ENCODE measurements at regions not wholly inside any gene's neighbourhood (a gene's known extent, or its start where the extent isn't known, plus 50 kb on each side); places are given as distances from the start of the nearest gene placed in this dataset.

- Histone ChIP-seq H3K4me1 (ENCODE audit: control insufficient read depth in 1 of 2, insufficient read depth in 2 of 2, low read length in 2 of 2) (no peaks in the 10 kb centered on the region), H2AFZ (ENCODE audit: insufficient read depth, low read depth, low read length, poor library complexity, severe bottlenecking) (no peak overlapping the region), H3K4me3 (replicated peaks in 1 of 3; ENCODE audit: low read depth in 2 of 3, low read length in 3 of 3) (no peak overlapping the region), H3K4me2 (replicated peaks; ENCODE audit: extremely low read depth, low read length, poor library complexity, severe bottlenecking) (no peak overlapping the region), H3K9ac (ENCODE audit: insufficient read depth, low read length, poor library complexity, severe bottlenecking) (no peak overlapping the region), H3K9me3 (replicated peaks in 1 of 2; ENCODE audit: control insufficient read depth in 1 of 2, insufficient read depth in 1 of 2, low read length in 2 of 2) (no peaks in the 10 kb centered on the region), H3K27ac (ENCODE audit: low read depth in 1 of 2, low read length in 2 of 2) (no peak overlapping the region), H3K36me3 (replicated peaks in 1 of 2; ENCODE audit: control insufficient read depth in 1 of 2, insufficient read depth in 2 of 2, low read length in 2 of 2) (no peaks in the 10 kb centered on the region), H4K20me1 (ENCODE audit: insufficient read depth, low read length) (no peaks in the 10 kb centered on the region), H3K79me2 (ENCODE audit: insufficient read depth, low read length) (no peaks in the 10 kb centered on the region), H3K27me3 (ENCODE audit: control insufficient read depth in 2 of 2, insufficient read depth in 2 of 2, low read length in 2 of 2) (no peaks in the 10 kb centered on the region)
- H3K27ac Mint-ChIP-seq, result no peak overlapping the region
- no peak overlapping the region for H3K4me3 Mint-ChIP-seq
- intact Hi-C loops (cut with micrococcal nuclease), result no loop called here
- WGBS (ENCODE audit: insufficient coverage), result 68% methylated on average over 4 of the region's 6 CpGs
- TF ChIP-seq CTCF (IDR thresholded peaks at IDR 0.05), result no peak
- DNase-seq, result no peak
- H3K36me3 Mint-ChIP-seq, result no peaks in the 10 kb centered on the region
- H3K27me3 Mint-ChIP-seq (ENCODE audit: low read depth in 3 of 3), result peaks cover 0 to 4% (median 3%) of the 10 kb centered on the region in 3 donors
- no peaks in the 10 kb centered on the region for H3K4me1 Mint-ChIP-seq
- H3K9me3 Mint-ChIP-seq, result peaks cover 0 to 7% (median 2%) of the 10 kb centered on the region in 7 donors
These were observed 545.6 kb upstream of the WWC1 start for GRCh38 chr5:167745868-167746267.

- no peak overlapping the region for H3K4me2 ChIP-seq (replicated peaks; ENCODE audit: extremely low read depth, low read length, poor library complexity, severe bottlenecking)
- peaks cover 3 to 6% of the 10 kb centered on the region in 2 donors for H3K4me1 ChIP-seq (ENCODE audit: control insufficient read depth in 1 of 2, insufficient read depth in 2 of 2, low read length in 2 of 2)
- no peaks in the 10 kb centered on the region for H3K27me3 ChIP-seq (ENCODE audit: control insufficient read depth in 2 of 2, insufficient read depth in 2 of 2, low read length in 2 of 2)
- no peak for TF ChIP-seq CTCF (IDR thresholded peaks at IDR 0.05)
- intact Hi-C loops (cut with micrococcal nuclease), result no loop called here
- H3K9ac ChIP-seq (ENCODE audit: insufficient read depth, low read length, poor library complexity, severe bottlenecking), result no peak overlapping the region
- peaks cover 0 to 7% (median 2%) of the 10 kb centered on the region in 7 donors for H3K9me3 Mint-ChIP-seq
- no peak overlapping the region for H3K4me3 ChIP-seq (replicated peaks in 1 of 3; ENCODE audit: low read depth in 2 of 3, low read length in 3 of 3)
- H3K36me3 Mint-ChIP-seq, result no peaks in the 10 kb centered on the region
- H3K79me2 ChIP-seq (ENCODE audit: insufficient read depth, low read length), result no peaks in the 10 kb centered on the region
- peaks cover 7% of the 10 kb centered on the region for H3K4me1 Mint-ChIP-seq
- H3K27me3 Mint-ChIP-seq (ENCODE audit: low read depth in 3 of 3), result peaks cover 1 to 3% (median 2%) of the 10 kb centered on the region in 3 donors
- H4K20me1 ChIP-seq (ENCODE audit: insufficient read depth, low read length), result no peaks in the 10 kb centered on the region
- H3K36me3 ChIP-seq (replicated peaks in 1 of 2; ENCODE audit: control insufficient read depth in 1 of 2, insufficient read depth in 2 of 2, low read length in 2 of 2), result no peaks in the 10 kb centered on the region
- H3K27ac ChIP-seq (ENCODE audit: low read depth in 1 of 2, low read length in 2 of 2), result no peak overlapping the region
- no peak overlapping the region for H3K27ac Mint-ChIP-seq
- H3K4me3 Mint-ChIP-seq, result no peak overlapping the region
- DNase-seq, result no peak
- no peak overlapping the region for H2AFZ ChIP-seq (ENCODE audit: insufficient read depth, low read depth, low read length, poor library complexity, severe bottlenecking)
- no peaks in the 10 kb centered on the region for H3K9me3 ChIP-seq (replicated peaks in 1 of 2; ENCODE audit: control insufficient read depth in 1 of 2, insufficient read depth in 1 of 2, low read length in 2 of 2)
- no CpG with 5 or more reads among the region's 1 CpG for WGBS (ENCODE audit: insufficient coverage)
These were observed 540.9 kb upstream of the WWC1 start for GRCh38 chr5:167750586-167750985.

All from CD14-positive monocyte (primary cell).